Activated CD4-positive, CD25-positive, alpha-beta regulatory T cell treated with anti-CD3 and anti-CD28 coated beads, Interleukin-2, amount 50 U/mL, for 24 hours (primary cell): ENCODE measurements at regions not wholly inside any gene's neighbourhood (a gene's known extent, or its start where the extent isn't known, plus 50 kb on each side); places are given as distances from the start of the nearest gene placed in this dataset.
"Not testable (repeated sequence)": the region's sequence is repeated elsewhere in the genome, so short reads cannot be mapped to it uniquely, and the experiment has no call there.

Experiments used
- ATAC-seq, 2 donors: fragments of 150-1000 bp; cut with Tn5 transposase; one replicate each; pipeline ENCODE4 v1.10.0; 2021; ENCODE audit warnings: mild to moderate bottlenecking in 1 of 2, moderate library complexity in 1 of 2

- no peak for ATAC-seq
Measured at GRCh38 chr6:84866715-84867114, 102.3 kb upstream of the TBX18 start.

- not testable (repeated sequence) for ATAC-seq
Measured at GRCh38 chr6:84865372-84865771, 101.0 kb upstream of the TBX18 start.

- ATAC-seq: no peak
Measured at GRCh38 chr6:84862843-84863242, 98.4 kb upstream of the TBX18 start.

GRCh38 chr6:84860920-84861319, 96.5 kb upstream of the TBX18 start:
- ATAC-seq: no peak

GRCh38 chr6:84860509-84860908, 96.1 kb upstream of the TBX18 start:
- ATAC-seq: no peak

- no peak for ATAC-seq
Measured at GRCh38 chr6:84854811-84855400, 90.5 kb upstream of the TBX18 start.

GRCh38 chr6:84853901-84854300, 89.5 kb upstream of the TBX18 start:
- no peak for ATAC-seq

GRCh38 chr6:84848960-84849359, 84.6 kb upstream of the TBX18 start:
- ATAC-seq: no peak

- ATAC-seq: no peak
Measured at GRCh38 chr6:84847390-84848160, 83.2 kb upstream of the TBX18 start.

GRCh38 chr6:84842525-84843166, 78.2 kb upstream of the TBX18 start:
- no peak for ATAC-seq

- not testable (repeated sequence) for ATAC-seq
Measured at GRCh38 chr6:84837068-84837866, 72.9 kb upstream of the TBX18 start.

GRCh38 chr6:84836366-84836765, 72.0 kb upstream of the TBX18 start:
- ATAC-seq: no peak

GRCh38 chr6:84835340-84835739, 70.9 kb upstream of the TBX18 start:
- ATAC-seq: no peak

GRCh38 chr6:84831924-84832323, 67.5 kb upstream of the TBX18 start:
- ATAC-seq: not testable (repeated sequence)

- ATAC-seq: no peak
Measured at GRCh38 chr6:84825461-84825860, 61.1 kb upstream of the TBX18 start.

GRCh38 chr6:84821314-84821713, 56.9 kb upstream of the TBX18 start:
- not testable (repeated sequence) for ATAC-seq

- ATAC-seq: no peak
Measured at GRCh38 chr6:84816741-84817140, 52.3 kb upstream of the TBX18 start.

GRCh38 chr6:84815896-84816735, 51.7 kb upstream of the TBX18 start:
- no peak for ATAC-seq
